Epithelial cell of esophagus (primary cell): ENCODE measurements at regions not wholly inside any gene's neighbourhood (a gene's known extent, or its start where the extent isn't known, plus 50 kb on each side); places are given as distances from the start of the nearest gene placed in this dataset.
"Not testable (repeated sequence)": the region's sequence is repeated elsewhere in the genome, so short reads cannot be mapped to it uniquely, and the experiment has no call there.

Experiments used
- DNase-seq: peaks from one replicate; pipeline ENCODE4 v3.0.0; 2010; ENCODE audit warnings: low read depth
- H3K4me3 ChIP-seq: 2 replicates; pipeline ENCODE4 v1.5.1; 2011; ENCODE audit warnings: mild to moderate bottlenecking, low read length, control low read depth
- CTCF ChIP-seq: IDR thresholded peaks from 2 replicates; pipeline ENCODE4 v1.5.1; 2011; ENCODE audit warnings: low read depth, mild to moderate bottlenecking, low read length, control low read depth, inconsistent platforms; ENCODE audit not compliant: insufficient read depth; ENCODE audit errors: missing control alignments

- TF ChIP-seq CTCF: no peak
- peak; percentile 84 for DNase-seq
- H3K4me3 ChIP-seq: no peak overlapping the region
These were observed 1504.9 kb upstream of the C9orf72 start for GRCh38 chr9:29078063-29078666.

GRCh38 chr9:29100762-29101161 is 1527.5 kb upstream of the C9orf72 start:
- DNase-seq: no peak
- H3K4me3 ChIP-seq: no peak overlapping the region
- no peak for TF ChIP-seq CTCF

GRCh38 chr9:29104166-29104565 is 1530.9 kb upstream of the C9orf72 start:
- not testable (repeated sequence) for H3K4me3 ChIP-seq, DNase-seq

- H3K4me3 ChIP-seq: no peak overlapping the region
- DNase-seq: no peak
- TF ChIP-seq CTCF: no peak
These were observed 1545.3 kb upstream of the C9orf72 start for GRCh38 chr9:29118555-29118954.

GRCh38 chr9:29126783-29127182 is 1553.5 kb upstream of the C9orf72 start:
- TF ChIP-seq CTCF: no peak
- peak; percentile 14 for DNase-seq

GRCh38 chr9:29129763-29130162 is 1556.5 kb upstream of the C9orf72 start:
- no peak for DNase-seq
- TF ChIP-seq CTCF: no peak
- no peak overlapping the region for H3K4me3 ChIP-seq

More at GRCh38 chr9:29126783-29127182, 1553.5 kb upstream of the C9orf72 start:
- H3K4me3 ChIP-seq: no peak overlapping the region

- no peak overlapping the region for H3K4me3 ChIP-seq
- TF ChIP-seq CTCF: no peak
- DNase-seq: no peak
These were observed 1571.2 kb upstream of the C9orf72 start for GRCh38 chr9:29144476-29144875.
